Caco-2 (cell line): ENCODE measurements at regions not wholly inside any gene's neighbourhood (a gene's known extent, or its start where the extent isn't known, plus 50 kb on each side); places are given as distances from the start of the nearest gene placed in this dataset.

ENCODE experiments used
- BruUV-seq: library from RNA; stranded (reverse); fragments of 400-500 nt; replicated peaks from 2 replicates; lab custom pipeline; 2021; lab: Mats Ljungman, UMichigan
- CTCF ChIA-PET: fragments of 300-600 bp; sonication (Branson Sonifier 250); formaldehyde crosslinking; loops from one replicate; lab custom pipeline; 2022; ENCODE audit warnings: antibody characterized with exemption; lab: Charles Lee
- POLR2A ChIA-PET: fragments of 300-600 bp; sonication (Branson Sonifier 250); formaldehyde crosslinking; loops from one replicate; lab custom pipeline; 2022; ENCODE audit warnings: antibody characterized with exemption; lab: Charles Lee
- DNase-seq, 2 experiments: peaks; one replicate each; pipeline versions ENCODE4 v3.0.0 to v3.0.0-alpha.2; 2020 to 2022
- H3K27me3 ChIP-seq: replicated peaks from 2 replicates; pipeline ENCODE4 v1.6.0; 2011; ENCODE audit warnings: low read length; ENCODE audit not compliant: control insufficient read depth, insufficient read depth
- H3K36me3 ChIP-seq: 2 replicates; pipeline ENCODE4 v1.5.1; 2011; ENCODE audit warnings: low read length; ENCODE audit not compliant: control insufficient read depth, insufficient read depth
- H3K4me1 ChIP-seq: fragments of 250-450 bp; sonication (Bioruptor Pico); 2 replicates; pipeline ENCODE4 v1.5.1; 2020; ENCODE audit warnings: mild to moderate bottlenecking
- H3K4me3 ChIP-seq: 2 replicates; pipeline ENCODE4 v1.5.1; 2011; ENCODE audit warnings: low read depth, mild to moderate bottlenecking, control low read depth, low read length
- H3K9me3 ChIP-seq: fragments of 250-450 bp; sonication (Bioruptor Pico); 2 replicates; pipeline ENCODE4 v1.5.1; 2020; ENCODE audit warnings: mild to moderate bottlenecking, moderate library complexity
- H3K27ac Mint-ChIP-seq: one replicate; pipeline ENCODE4 v1.8.0; 2022; ENCODE audit warnings: mixed read lengths; ENCODE audit not compliant: unreplicated experiment
- H3K27me3 Mint-ChIP-seq: one replicate; pipeline ENCODE4 v1.8.0; 2022; ENCODE audit warnings: mixed read lengths; ENCODE audit not compliant: insufficient read depth, unreplicated experiment
- H3K36me3 Mint-ChIP-seq: one replicate; pipeline ENCODE4 v1.8.0; 2022; ENCODE audit warnings: mild to moderate bottlenecking, mixed read lengths; ENCODE audit not compliant: insufficient read depth, unreplicated experiment
- H3K4me1 Mint-ChIP-seq: one replicate; pipeline ENCODE4 v1.8.0; 2022; ENCODE audit warnings: low read depth, mixed read lengths; ENCODE audit not compliant: unreplicated experiment
- H3K4me3 Mint-ChIP-seq: one replicate; pipeline ENCODE4 v1.8.0; 2022; ENCODE audit warnings: mild to moderate bottlenecking, moderate library complexity, mixed read lengths; ENCODE audit not compliant: unreplicated experiment
- H3K9me3 Mint-ChIP-seq: one replicate; pipeline ENCODE4 v1.8.0; 2022; ENCODE audit warnings: mixed read lengths; ENCODE audit not compliant: unreplicated experiment
- CTCF ChIP-seq, 2 experiments: fragments of 200-600 bp in 1 of 2; IDR thresholded peaks; 1 replicate in 1 of 2; 2 replicates in 1 of 2; pipeline versions ENCODE4 v1.5.1 to v1.8.0; 2011 to 2022; ENCODE audit warnings: antibody characterized with exemption in 1 of 2, control low read depth in 1 of 2, inconsistent platforms in 1 of 2, low read depth in 1 of 2, low read length in 1 of 2, mild to moderate bottlenecking in 1 of 2, moderate library complexity in 1 of 2; ENCODE audit not compliant: insufficient read depth in 1 of 2, severe bottlenecking in 1 of 2, unreplicated experiment in 1 of 2
- intact Hi-C: fragments of 100-400 bp; cut with micrococcal nuclease; formaldehyde crosslinking; loops from one replicate; pipeline ENCODE4 v1.10.0; 2022; ENCODE audit not compliant: unreplicated experiment

GRCh38 chr14:65279510-65279909 is 133.0 kb upstream of the FUT8 start:
- intact Hi-C loops, result no loop called here
- Mint-ChIP-seq H3K36me3 (no peaks in the 10 kb centered on the region), H3K27ac (no peak overlapping the region), H3K4me1 (peaks cover 7% of the 10 kb centered on the region), H3K4me3 (no peak overlapping the region), H3K9me3 (no peaks in the 10 kb centered on the region), H3K27me3 (no peaks in the 10 kb centered on the region)
- Histone ChIP-seq H3K4me3 (no peak overlapping the region), H3K9me3 (0 out of 2 replicates have a peak, but pooled peaks cover 5% of the 10 kb centered on the region), H3K27me3 (no peaks in the 10 kb centered on the region), H3K4me1 (peaks cover 24% of the 10 kb centered on the region), H3K36me3 (no peaks in the 10 kb centered on the region)
- TF ChIP-seq CTCF (IDR thresholded peaks at IDR 0.05; ENCODE audit: insufficient read depth in 1 of 2, low read depth in 1 of 2, low read length in 1 of 2, severe bottlenecking in 1 of 2, unreplicated experiment in 1 of 2), result no peak
- DNase-seq, result no peak
- CTCF ChIA-PET, result interaction anchor here (0.6 kb wide), 1 partner anchor 39 kb away, joined by 4 read pairs; no protein-coding TSS in a partner anchor
- no TSS peak for BruUV-seq
- POLR2A ChIA-PET, result no interaction called here

DNA sequence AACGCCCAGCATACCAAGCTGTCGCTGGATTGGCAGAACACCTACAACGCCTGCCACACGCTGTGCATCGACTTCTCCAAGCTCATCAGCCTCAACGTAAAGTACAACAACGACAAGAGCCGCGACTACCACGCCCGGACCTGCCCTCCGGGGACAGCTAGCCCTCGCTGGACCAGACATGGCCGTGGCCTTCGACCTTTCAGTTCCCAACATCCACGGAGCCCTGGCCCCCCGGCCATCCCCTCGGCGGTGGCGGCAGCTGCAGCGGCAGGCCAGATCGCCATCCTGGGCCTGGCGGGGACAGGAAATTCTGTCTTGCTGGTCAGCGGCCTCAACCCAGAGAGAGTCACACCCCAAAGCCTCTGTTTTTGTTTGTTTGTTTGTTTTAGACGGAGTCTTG is 132.6 kb upstream of the FUT8 start:
- CTCF ChIA-PET, result interaction anchor here (0.6 kb wide), 1 partner anchor 39 kb away, joined by 4 read pairs; no protein-coding TSS in a partner anchor
- Mint-ChIP-seq H3K36me3 (no peaks in the 10 kb centered on the region), H3K4me3 (no peak overlapping the region), H3K4me1 (peaks cover 7% of the 10 kb centered on the region), H3K9me3 (no peaks in the 10 kb centered on the region), H3K27me3 (no peaks in the 10 kb centered on the region), H3K27ac (no peak overlapping the region)
- BruUV-seq, result no TSS peak
- TF ChIP-seq CTCF (IDR thresholded peaks at IDR 0.05; ENCODE audit: insufficient read depth in 1 of 2, low read depth in 1 of 2, low read length in 1 of 2, severe bottlenecking in 1 of 2, unreplicated experiment in 1 of 2), result no peak
- 0 out of 2 replicates have a peak, but pooled peaks cover 5% of the 10 kb centered on the region for H3K9me3 ChIP-seq
- POLR2A ChIA-PET, result no interaction called here
- H3K36me3 ChIP-seq, result no peaks in the 10 kb centered on the region
- no peak overlapping the region for H3K4me3 ChIP-seq
- no peaks in the 10 kb centered on the region for H3K27me3 ChIP-seq
- no peak for DNase-seq
- peaks cover 22% of the 10 kb centered on the region for H3K4me1 ChIP-seq
- intact Hi-C loops, result no loop called here

DNA sequence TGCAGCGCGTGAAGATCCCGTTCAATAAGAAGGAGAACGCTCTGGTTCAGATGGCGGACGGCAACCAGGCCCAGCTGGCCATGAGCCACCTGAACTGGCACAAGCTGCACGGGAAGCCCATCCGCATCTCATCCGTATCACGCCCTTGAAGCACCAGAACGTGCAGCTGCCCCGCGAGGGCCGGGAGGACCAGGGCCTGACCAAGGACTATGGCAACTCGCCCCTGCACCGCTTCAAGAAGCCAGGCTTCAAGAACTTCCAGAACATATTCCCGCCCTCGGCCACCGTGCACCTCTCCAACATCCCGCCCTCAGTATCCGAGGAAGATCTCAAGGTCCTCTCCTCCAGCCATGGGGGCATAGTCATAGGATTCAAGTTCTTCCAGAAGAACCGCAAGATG is 131.9 kb upstream of the FUT8 start:
- H3K36me3 Mint-ChIP-seq, result no peaks in the 10 kb centered on the region
- Histone ChIP-seq H3K27me3 (no peaks in the 10 kb centered on the region), H3K9me3 (0 out of 2 replicates have a peak, but pooled peaks cover 5% of the 10 kb centered on the region), H3K36me3 (no peaks in the 10 kb centered on the region), H3K4me1 (peaks cover 18% of the 10 kb centered on the region), H3K4me3 (no peak overlapping the region)
- H3K4me3 Mint-ChIP-seq, result no peak overlapping the region
- H3K27me3 Mint-ChIP-seq, result no peaks in the 10 kb centered on the region
- intact Hi-C loops, result no loop called here
- no peak for DNase-seq
- BruUV-seq, result no TSS peak
- H3K9me3 Mint-ChIP-seq, result no peaks in the 10 kb centered on the region
- no peak overlapping the region for H3K27ac Mint-ChIP-seq
- H3K4me1 Mint-ChIP-seq, result peaks cover 7% of the 10 kb centered on the region
- ChIA-PET POLR2A (interaction anchor here (0.6 kb wide), 1 partner anchor 25 kb away, joined by 3 read pairs; no protein-coding TSS in a partner anchor), CTCF (no interaction called here)
- TF ChIP-seq CTCF (IDR thresholded peaks at IDR 0.05; ENCODE audit: insufficient read depth in 1 of 2, low read depth in 1 of 2, low read length in 1 of 2, severe bottlenecking in 1 of 2, unreplicated experiment in 1 of 2), result no peak
